Panc1 (cell line): ENCODE measurements at regions not wholly inside any gene's neighbourhood (a gene's known extent, or its start where the extent isn't known, plus 50 kb on each side); places are given as distances from the start of the nearest gene placed in this dataset.

ENCODE experiments used
- CTCF ChIP-seq: fragments of 450-650 bp; IDR thresholded peaks from 2 replicates; pipeline ENCODE4 v1.5.1; 2017; ENCODE audit warnings: mild to moderate bottlenecking
- POLR2AphosphoS5 ChIP-seq: IDR thresholded peaks from 2 replicates; pipeline ENCODE4 v1.6.1; 2012; ENCODE audit warnings: mild to moderate bottlenecking, low read depth, low read length, moderate library complexity
- REST ChIP-seq, 2 experiments: IDR thresholded peaks; 2 replicates each; pipeline ENCODE4 v1.6.1; 2011 to 2012; ENCODE audit warnings: low read depth in 2 of 2, control low read depth in 1 of 2, low read length in 1 of 2, mild to moderate bottlenecking in 1 of 2, moderate library complexity in 1 of 2; ENCODE audit not compliant: insufficient read depth in 1 of 2
- TCF7L2 ChIP-seq: IDR thresholded peaks from 2 replicates; pipeline ENCODE4 v1.6.1; 2011; ENCODE audit warnings: mild to moderate bottlenecking, low read depth, low read length, inconsistent platforms

DNA sequence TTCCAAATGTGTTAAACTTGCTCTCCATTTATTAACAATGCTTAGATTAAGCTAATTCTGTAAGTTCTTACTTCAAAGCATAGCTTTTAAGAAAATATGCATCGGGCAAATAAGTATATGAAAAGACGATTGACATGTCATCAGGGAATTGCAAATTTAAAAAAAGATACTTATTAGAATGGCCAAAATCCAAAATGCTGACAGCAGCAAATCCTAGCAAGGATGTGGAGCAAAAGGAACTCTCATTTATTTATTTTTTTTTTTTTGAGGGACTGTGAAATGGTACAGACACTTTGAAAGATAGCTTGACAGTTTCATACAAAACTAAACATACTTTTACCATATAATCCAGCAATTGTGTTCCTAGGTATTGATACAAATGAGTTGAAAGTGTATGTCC, 779.5 kb upstream of the MDGA2 start:
- TF ChIP-seq CTCF (no peak), REST (IDR thresholded peaks at IDR 0.05; ENCODE audit: insufficient read depth in 1 of 2, low read depth in 2 of 2, low read length in 1 of 2) (no peak), POLR2AphosphoS5 (no peak), TCF7L2 (no peak)
